ENCODE measurements at regions not wholly inside any gene's neighbourhood (a gene's known extent, or its start where the extent isn't known, plus 50 kb on each side); places are given as distances from the start of the nearest gene placed in this dataset.
"Not testable (repeated sequence)": the region's sequence is repeated elsewhere in the genome, so short reads cannot be mapped to it uniquely, and the experiment has no call there.

- no peaks in the 10 kb centered on the region for H3K4me1 Mint-ChIP-seq
- no peaks in the 10 kb centered on the region for H3K36me3 Mint-ChIP-seq (ENCODE audit: low read depth)
- TF ChIP-seq, protein P1, sequence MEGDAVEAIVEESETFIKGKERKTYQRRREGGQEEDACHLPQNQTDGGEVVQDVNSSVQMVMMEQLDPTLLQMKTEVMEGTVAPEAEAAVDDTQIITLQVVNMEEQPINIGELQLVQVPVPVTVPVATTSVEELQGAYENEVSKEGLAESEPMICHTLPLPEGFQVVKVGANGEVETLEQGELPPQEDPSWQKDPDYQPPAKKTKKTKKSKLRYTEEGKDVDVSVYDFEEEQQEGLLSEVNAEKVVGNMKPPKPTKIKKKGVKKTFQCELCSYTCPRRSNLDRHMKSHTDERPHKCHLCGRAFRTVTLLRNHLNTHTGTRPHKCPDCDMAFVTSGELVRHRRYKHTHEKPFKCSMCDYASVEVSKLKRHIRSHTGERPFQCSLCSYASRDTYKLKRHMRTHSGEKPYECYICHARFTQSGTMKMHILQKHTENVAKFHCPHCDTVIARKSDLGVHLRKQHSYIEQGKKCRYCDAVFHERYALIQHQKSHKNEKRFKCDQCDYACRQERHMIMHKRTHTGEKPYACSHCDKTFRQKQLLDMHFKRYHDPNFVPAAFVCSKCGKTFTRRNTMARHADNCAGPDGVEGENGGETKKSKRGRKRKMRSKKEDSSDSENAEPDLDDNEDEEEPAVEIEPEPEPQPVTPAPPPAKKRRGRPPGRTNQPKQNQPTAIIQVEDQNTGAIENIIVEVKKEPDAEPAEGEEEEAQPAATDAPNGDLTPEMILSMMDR (conservative IDR thresholded peaks at IDR 0.05): no peak
- no peak overlapping the region for H3K27ac Mint-ChIP-seq (ENCODE audit: unreplicated experiment)
- no peak for DNase-seq (ENCODE audit: low read depth, low spot score)
- peaks cover 12% of the 10 kb centered on the region for H3K9me3 Mint-ChIP-seq
- H3K4me3 Mint-ChIP-seq: no peak overlapping the region
- H3K27me3 Mint-ChIP-seq (ENCODE audit: low read depth): peaks cover 27% of the 10 kb centered on the region
These were observed 64.3 kb upstream of the CEACAM21 start for GRCh38 chr19:41511628-41512027.

DNA sequence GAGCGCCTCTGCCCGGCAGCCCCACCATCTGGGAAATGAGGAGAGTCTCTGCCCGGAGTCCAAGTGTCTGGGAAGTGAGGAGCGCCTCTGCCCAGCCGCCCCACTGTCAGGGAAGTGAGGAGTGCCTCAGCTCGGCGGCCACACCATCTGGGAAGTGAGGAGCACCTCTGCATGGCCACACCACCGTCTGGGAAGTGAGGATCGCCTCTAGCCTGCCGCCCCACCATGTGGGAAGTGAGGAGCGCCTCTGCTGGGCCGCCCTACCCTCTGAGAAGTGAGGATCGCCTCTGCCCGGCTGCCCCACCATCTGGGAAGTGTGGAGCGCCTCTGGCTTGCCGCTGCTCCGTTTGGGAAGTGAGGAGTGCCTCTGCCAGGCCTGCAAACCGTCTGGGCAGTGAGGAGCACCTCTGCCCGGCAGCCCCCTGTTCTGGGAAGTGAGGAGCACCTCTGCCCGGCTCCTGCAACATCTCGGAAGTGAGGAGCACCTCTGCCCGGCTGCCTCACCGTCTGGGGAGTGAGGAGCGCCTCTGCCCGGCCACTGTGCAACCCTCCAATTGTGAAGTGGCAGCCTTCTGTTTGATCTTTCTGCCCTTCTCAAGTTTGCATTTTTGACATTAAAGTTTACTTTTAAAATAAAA lies 60.8 kb upstream of the CEACAM21 start:
- peaks cover 10% of the 10 kb centered on the region for H3K9me3 Mint-ChIP-seq
- H3K27me3 Mint-ChIP-seq (ENCODE audit: low read depth): peaks cover 55% of the 10 kb centered on the region
- DNase-seq (ENCODE audit: low read depth, low spot score): no peak
- H3K36me3 Mint-ChIP-seq (ENCODE audit: low read depth): no peaks in the 10 kb centered on the region
- TF ChIP-seq, protein P1 (conservative IDR thresholded peaks at IDR 0.05): no peak
- H3K4me3 Mint-ChIP-seq: no peak overlapping the region
- no peaks in the 10 kb centered on the region for H3K4me1 Mint-ChIP-seq
- no peak overlapping the region for H3K27ac Mint-ChIP-seq (ENCODE audit: unreplicated experiment)

- H3K4me3 Mint-ChIP-seq; DNase-seq (ENCODE audit: low read depth, low spot score); H3K36me3 Mint-ChIP-seq (ENCODE audit: low read depth); H3K4me1 Mint-ChIP-seq; H3K9me3 Mint-ChIP-seq; H3K27ac Mint-ChIP-seq (ENCODE audit: unreplicated experiment): not testable (repeated sequence)
- H3K27me3 Mint-ChIP-seq (ENCODE audit: low read depth): peaks cover 63% of the 10 kb centered on the region
These were observed 59.4 kb upstream of the CEACAM21 start for GRCh38 chr19:41516292-41517171.

- peaks cover 72% of the 10 kb centered on the region for H3K27me3 Mint-ChIP-seq (ENCODE audit: low read depth)
- no peak overlapping the region for H3K4me3 Mint-ChIP-seq
- H3K4me1 Mint-ChIP-seq: no peaks in the 10 kb centered on the region
- TF ChIP-seq, protein P1 (conservative IDR thresholded peaks at IDR 0.05): no peak
- no peak overlapping the region for H3K27ac Mint-ChIP-seq (ENCODE audit: unreplicated experiment)
- H3K9me3 Mint-ChIP-seq: peaks cover 5% of the 10 kb centered on the region
- H3K36me3 Mint-ChIP-seq (ENCODE audit: low read depth): no peaks in the 10 kb centered on the region
- no peak for DNase-seq (ENCODE audit: low read depth, low spot score)
These were observed 57.8 kb upstream of the CEACAM21 start for GRCh38 chr19:41518141-41518540.

GRCh38 chr19:41521138-41521930 lies 54.6 kb upstream of the CEACAM21 start:
- not testable (repeated sequence) for H3K9me3 Mint-ChIP-seq; H3K27ac Mint-ChIP-seq (ENCODE audit: unreplicated experiment); H3K4me3 Mint-ChIP-seq; H3K4me1 Mint-ChIP-seq; H3K36me3 Mint-ChIP-seq (ENCODE audit: low read depth); DNase-seq (ENCODE audit: low read depth, low spot score)
- peaks cover 67% of the 10 kb centered on the region for H3K27me3 Mint-ChIP-seq (ENCODE audit: low read depth)

DNA sequence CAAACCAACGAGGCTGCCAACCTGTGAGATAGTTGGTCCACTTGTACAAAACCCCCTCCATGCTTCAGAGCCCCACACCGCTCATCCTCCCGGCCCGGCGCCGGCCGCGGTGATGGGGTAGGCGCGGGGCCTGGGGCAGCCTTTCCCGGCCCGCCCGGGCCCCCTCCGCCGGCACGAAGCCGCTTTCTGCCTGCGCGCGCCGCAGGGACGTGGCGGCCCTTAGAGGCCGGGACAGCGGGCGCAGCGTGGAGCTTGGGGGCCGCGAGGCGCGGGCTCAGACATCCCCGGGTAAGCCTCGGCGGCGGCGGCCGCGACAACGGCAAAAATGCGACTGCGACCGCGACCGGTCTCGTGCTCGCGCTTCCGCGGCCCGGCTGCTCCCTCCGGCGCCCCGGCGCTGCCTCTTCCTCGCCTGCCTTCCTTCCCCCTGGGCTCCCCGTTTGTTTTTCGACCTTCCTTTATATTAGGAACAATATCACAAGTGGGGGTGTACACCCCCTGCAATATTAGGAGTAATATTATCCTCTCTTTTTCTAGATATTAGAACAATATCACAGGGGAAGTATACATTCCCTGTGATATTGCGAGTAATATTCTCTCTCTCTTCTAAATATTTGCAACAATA lies 53.9 kb upstream of the CEACAM21 start:
- Mint-ChIP-seq H3K4me3 (no peak overlapping the region), H3K36me3 (ENCODE audit: low read depth) (no peaks in the 10 kb centered on the region), H3K27me3 (ENCODE audit: low read depth) (peaks cover 67% of the 10 kb centered on the region), H3K27ac (ENCODE audit: unreplicated experiment) (no peak overlapping the region), H3K4me1 (no peaks in the 10 kb centered on the region), H3K9me3 (peaks cover 2% of the 10 kb centered on the region)
- DNase-seq (ENCODE audit: low read depth, low spot score): no peak
- TF ChIP-seq, protein P1 (conservative IDR thresholded peaks at IDR 0.05): no peak

Data from neural crest cell (in vitro differentiated cells).